ENCODE measurements at regions not wholly inside any gene's neighbourhood (a gene's known extent, or its start where the extent isn't known, plus 50 kb on each side); places are given as distances from the start of the nearest gene placed in this dataset.

GRCh38 chr19:28652765-28653164 is 560.2 kb downstream of the UQCRFS1 start:
- H3K4me3 Mint-ChIP-seq, result peak overlapping the region; percentile 16
- DNase-seq (ENCODE audit: low read depth, low spot score), result no peak
- H3K27me3 Mint-ChIP-seq (ENCODE audit: low read depth), result no peaks in the 10 kb centered on the region
- H3K27ac Mint-ChIP-seq (ENCODE audit: unreplicated experiment), result peak overlapping the region; percentile 17
- peaks cover 13% of the 10 kb centered on the region for H3K4me1 Mint-ChIP-seq
- peaks cover 13% of the 10 kb centered on the region for H3K9me3 Mint-ChIP-seq
- peaks cover 5% of the 10 kb centered on the region for H3K36me3 Mint-ChIP-seq (ENCODE audit: low read depth)
- TF ChIP-seq CTCF (conservative IDR thresholded peaks at IDR 0.05), result no peak

GRCh38 chr19:28646629-28647028 is 566.3 kb downstream of the UQCRFS1 start:
- no peak overlapping the region for H3K27ac Mint-ChIP-seq (ENCODE audit: unreplicated experiment)
- no peak overlapping the region for H3K4me3 Mint-ChIP-seq
- no peaks in the 10 kb centered on the region for H3K36me3 Mint-ChIP-seq (ENCODE audit: low read depth)
- no peaks in the 10 kb centered on the region for H3K27me3 Mint-ChIP-seq (ENCODE audit: low read depth)
- H3K4me1 Mint-ChIP-seq, result peaks cover 10% of the 10 kb centered on the region
- TF ChIP-seq CTCF (conservative IDR thresholded peaks at IDR 0.05), result no peak
- no peaks in the 10 kb centered on the region for H3K9me3 Mint-ChIP-seq
- no peak for DNase-seq (ENCODE audit: low read depth, low spot score)

- Mint-ChIP-seq H3K27ac (ENCODE audit: unreplicated experiment) (peak overlapping the region; percentile 10), H3K27me3 (ENCODE audit: low read depth) (no peaks in the 10 kb centered on the region), H3K4me1 (peaks cover 5% of the 10 kb centered on the region), H3K9me3 (no peaks in the 10 kb centered on the region), H3K4me3 (no peak overlapping the region), H3K36me3 (ENCODE audit: low read depth) (no peaks in the 10 kb centered on the region)
- TF ChIP-seq CTCF (conservative IDR thresholded peaks at IDR 0.05), result no peak
- no peak for DNase-seq (ENCODE audit: low read depth, low spot score)
Observed at GRCh38 chr19:28644169-28644775, 568.7 kb downstream of the UQCRFS1 start.

- Mint-ChIP-seq H3K4me3 (no peak overlapping the region), H3K9me3 (no peaks in the 10 kb centered on the region), H3K27ac (ENCODE audit: unreplicated experiment) (no peak overlapping the region), H3K36me3 (ENCODE audit: low read depth) (no peaks in the 10 kb centered on the region), H3K27me3 (ENCODE audit: low read depth) (no peaks in the 10 kb centered on the region), H3K4me1 (peaks cover 5% of the 10 kb centered on the region)
- no peak for TF ChIP-seq CTCF (conservative IDR thresholded peaks at IDR 0.05)
- DNase-seq (ENCODE audit: low read depth, low spot score), result no peak
Observed at GRCh38 chr19:28642787-28643683, 569.9 kb downstream of the UQCRFS1 start.

- no peaks in the 10 kb centered on the region for H3K36me3 Mint-ChIP-seq (ENCODE audit: low read depth)
- H3K27ac Mint-ChIP-seq (ENCODE audit: unreplicated experiment), result no peak overlapping the region
- peaks cover 2% of the 10 kb centered on the region for H3K27me3 Mint-ChIP-seq (ENCODE audit: low read depth)
- no peak for DNase-seq (ENCODE audit: low read depth, low spot score)
- H3K4me3 Mint-ChIP-seq, result no peak overlapping the region
- no peaks in the 10 kb centered on the region for H3K9me3 Mint-ChIP-seq
- H3K4me1 Mint-ChIP-seq, result peaks cover 5% of the 10 kb centered on the region
- TF ChIP-seq CTCF (conservative IDR thresholded peaks at IDR 0.05), result no peak
Observed at GRCh38 chr19:28641395-28641794, 571.6 kb downstream of the UQCRFS1 start.
